HG02623 (cell line): ENCODE measurements at regions not wholly inside any gene's neighbourhood (a gene's known extent, or its start where the extent isn't known, plus 50 kb on each side); places are given as distances from the start of the nearest gene placed in this dataset.

Experiments used
- ATAC-seq: cut with Tn5 transposase; IDR thresholded peaks from one replicate; pipeline ENCODE4 v1.9.1; 2021; ENCODE audit warnings: moderate library complexity; ENCODE audit not compliant: unreplicated experiment

DNA sequence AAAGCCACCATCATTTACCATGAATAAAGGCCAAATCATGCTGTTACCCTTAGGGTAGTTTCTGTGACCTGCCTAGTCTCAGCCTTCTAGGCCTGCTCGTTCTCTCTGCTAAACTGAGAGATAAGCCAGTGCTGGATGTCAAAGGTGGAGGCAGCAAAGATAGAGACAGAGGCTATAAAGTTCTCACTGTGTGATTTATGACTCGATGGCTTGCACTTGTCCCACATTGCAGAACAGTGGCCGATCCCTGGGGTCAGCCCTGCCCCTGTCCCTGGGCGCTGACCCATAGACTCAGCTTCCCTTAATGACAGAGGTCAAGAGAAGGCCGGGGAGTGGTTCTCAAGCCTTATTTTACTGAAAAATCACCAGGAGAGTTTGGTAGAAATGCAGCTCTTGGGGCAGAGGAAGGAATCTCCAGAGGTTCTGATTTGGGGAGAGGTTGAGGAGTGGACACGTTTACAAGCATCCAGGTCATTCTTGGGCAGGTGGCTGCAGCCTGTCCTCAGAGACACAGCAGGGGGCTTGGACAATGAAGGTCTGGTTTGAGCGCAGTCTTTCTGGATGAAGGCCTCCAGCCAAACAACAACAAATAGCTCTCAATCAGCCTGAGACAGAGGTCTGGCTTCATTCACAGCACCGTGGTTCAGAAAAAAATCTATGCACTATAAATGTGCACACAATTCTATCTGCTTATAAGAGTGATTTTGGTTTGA is 143.5 kb downstream of the ACKR3 start:
- no peak for ATAC-seq

DNA sequence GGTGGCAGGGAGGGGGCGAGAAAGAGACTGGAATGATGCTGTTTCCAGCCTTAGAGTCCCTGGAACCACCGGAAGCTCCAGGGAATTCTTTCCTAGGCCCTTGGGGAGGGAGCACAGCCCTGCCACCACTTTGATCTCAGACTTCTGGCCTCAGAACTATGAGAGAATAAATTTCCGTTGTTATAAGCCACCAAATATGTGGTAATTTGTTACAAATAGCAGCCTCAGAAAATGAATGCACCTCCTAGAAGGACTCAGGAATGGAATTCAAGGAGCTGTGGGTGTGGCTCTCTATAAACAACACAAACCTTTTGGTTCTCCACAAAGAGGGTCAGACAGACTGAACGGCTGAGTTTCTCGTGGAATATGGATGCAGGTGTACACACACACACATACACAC is 144.5 kb downstream of the ACKR3 start:
- ATAC-seq, result no peak

- no peak for ATAC-seq
Observed at GRCh38 chr2:236715077-236715476, 145.5 kb downstream of the ACKR3 start.

- ATAC-seq, result no peak
Observed at GRCh38 chr2:236715491-236715961, 145.9 kb downstream of the ACKR3 start.

- ATAC-seq, result no peak
Observed at GRCh38 chr2:236717120-236717519, 147.5 kb downstream of the ACKR3 start.

DNA sequence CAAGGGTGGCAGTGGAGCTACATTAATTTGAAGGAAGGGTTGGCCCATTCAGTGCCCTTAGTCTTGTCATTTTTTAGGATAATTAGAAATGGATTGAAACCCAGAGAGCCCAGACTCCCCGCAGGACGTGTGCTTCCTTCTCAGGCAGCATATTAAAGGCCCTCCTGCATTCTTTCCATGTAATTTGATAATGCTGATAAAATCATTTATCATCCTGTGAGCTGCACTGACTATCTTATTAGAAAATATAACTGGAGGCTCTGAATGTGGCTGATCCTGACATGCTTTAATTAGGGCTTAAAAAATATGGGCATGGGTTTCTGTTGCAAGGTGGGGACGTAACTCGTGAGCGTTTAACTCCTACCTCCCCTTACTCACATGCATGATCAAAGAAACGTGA is 148.1 kb downstream of the ACKR3 start:
- ATAC-seq, result no peak

- no peak for ATAC-seq
Observed at GRCh38 chr2:236718207-236718992, 148.8 kb downstream of the ACKR3 start.

DNA sequence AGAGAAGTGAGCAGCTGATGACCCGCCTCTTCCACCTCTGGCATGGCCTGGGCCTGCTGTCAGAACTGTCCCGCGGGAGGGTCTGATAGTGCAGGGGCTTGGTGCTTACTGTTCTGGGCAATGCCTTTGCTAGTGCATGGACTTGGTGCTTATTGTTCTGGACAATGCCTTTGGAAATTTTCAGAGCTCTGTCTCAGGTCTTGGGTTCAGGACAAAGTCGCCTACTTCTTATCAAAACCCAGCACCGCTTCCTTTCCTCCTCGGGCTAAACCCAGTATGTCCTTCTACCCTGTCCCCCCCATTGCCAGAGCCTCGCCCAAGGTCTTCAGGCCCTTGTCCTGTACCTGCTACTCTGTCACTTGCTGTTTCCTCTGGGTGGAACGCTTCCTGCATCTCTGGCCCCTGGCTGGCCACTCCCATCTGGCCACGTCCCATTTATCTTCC is 149.6 kb downstream of the ACKR3 start:
- no peak for ATAC-seq

DNA sequence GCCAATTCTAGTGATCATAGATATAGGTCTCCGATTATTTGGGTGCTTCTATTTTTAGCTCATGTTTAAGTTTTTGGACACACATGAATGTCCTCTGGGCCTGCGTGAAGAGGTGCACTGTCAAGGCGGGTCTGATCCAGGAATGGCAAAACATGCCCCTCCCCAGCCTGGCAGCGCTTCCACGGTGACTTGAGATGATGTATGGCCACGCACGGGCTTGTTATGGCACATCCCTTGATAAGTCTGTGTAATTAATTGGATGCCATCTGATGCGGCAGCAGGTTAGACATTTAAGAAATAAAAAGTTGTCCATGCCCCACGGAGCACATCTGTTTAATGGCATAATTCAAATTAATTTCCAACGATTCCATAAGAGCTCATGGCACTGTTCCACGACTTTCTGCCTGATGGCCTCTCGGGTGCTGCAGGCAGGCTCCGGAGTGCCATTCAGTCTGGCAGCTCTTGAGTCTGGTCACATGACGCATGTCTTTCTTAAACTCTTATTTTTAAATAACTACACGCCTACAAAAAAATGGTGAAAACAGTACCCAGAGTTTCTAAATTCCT is 151.4 kb downstream of the ACKR3 start:
- ATAC-seq, result no peak

GRCh38 chr2:236724200-236724599 is 154.6 kb downstream of the ACKR3 start:
- ATAC-seq, result no peak

DNA sequence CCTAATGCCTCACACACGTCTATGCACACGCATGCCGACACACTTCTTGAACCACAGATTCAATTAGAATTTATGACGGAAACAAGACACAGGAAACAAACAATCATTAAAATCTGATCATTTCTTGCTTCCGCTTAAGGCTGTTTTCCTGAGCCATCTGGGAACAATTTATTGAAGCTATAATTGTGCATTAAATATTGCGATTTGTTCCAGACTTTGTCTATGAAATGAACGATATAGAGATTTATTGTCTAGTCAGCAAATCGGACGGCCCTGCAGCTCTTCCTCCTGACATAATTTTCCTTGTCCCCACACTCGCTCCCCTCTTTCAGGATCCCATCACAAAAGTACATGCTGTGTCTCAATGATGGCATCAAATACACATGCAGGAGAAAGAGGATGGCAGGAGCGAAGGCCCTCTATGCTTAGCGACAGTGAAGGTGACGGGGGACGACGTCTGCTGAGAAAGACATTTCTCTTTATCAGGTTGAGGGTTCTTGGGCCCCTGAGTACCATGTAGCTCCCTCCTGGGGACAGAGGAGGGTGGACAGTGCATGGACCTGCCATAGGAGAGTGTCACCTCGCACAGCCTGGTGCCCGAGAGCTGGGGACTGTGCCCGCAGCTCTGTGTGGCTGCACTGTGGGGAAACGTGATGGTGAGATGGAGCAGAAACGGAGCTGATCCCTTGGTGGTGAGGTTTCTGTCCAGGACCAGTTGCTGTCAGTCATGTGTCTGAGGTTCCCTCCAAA is 157.3 kb downstream of the ACKR3 start:
- no peak for ATAC-seq

DNA sequence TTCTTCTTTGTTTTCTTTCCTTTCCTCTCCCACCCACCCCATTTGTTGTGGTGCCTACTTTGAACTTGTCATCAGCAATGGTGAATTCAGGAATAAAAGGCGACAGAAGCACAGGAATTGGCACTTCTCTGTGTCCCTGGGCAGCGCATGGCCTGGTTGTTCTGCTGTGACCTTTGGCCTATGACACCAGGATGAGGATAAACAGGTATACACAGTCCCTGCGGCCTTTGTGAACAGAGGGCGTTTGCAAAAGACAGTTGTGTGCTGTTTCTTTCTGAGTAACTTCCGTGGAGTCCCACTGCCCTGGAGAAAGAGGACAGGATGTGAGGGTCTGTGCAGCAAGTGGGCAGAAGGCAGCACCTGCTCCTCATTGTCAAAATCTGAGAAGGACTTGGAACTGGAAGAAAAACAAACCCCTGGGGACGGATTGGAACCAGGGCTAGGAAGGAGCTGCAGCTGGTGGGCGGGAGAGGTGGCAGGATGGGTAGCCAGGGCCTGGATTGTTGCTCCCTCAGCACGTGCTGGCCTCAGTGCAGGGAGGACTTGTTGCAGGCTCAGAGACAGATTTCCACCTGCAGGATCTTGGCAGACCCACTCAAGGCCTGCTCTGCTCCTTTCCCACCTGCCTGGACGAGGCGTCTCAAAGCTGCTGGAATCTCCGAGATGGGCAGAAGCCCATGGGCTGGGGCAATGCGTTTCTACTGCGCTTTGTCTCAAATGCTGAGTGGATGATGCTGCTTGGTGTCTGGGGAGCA is 159.5 kb downstream of the ACKR3 start:
- no peak for ATAC-seq

DNA sequence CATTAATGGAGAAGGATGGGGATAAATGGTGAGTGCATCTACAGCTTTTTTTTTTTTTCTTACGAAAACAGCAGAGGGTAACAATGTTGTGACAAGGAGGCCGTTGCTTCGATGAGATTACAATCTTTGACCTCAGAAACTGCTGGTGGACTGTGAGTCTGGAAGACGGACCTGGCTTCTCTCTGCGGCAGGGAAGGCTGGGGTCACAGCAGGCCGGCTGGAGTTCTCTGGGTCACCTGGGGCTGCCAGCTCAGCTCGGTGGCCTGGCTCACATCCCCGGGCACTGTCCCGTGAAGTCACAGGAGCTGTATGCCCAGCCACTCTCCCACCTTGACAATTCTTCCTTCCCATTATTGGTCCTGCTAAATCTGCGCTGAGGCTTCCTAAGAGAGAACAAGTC is 160.8 kb downstream of the ACKR3 start:
- ATAC-seq, result no peak

DNA sequence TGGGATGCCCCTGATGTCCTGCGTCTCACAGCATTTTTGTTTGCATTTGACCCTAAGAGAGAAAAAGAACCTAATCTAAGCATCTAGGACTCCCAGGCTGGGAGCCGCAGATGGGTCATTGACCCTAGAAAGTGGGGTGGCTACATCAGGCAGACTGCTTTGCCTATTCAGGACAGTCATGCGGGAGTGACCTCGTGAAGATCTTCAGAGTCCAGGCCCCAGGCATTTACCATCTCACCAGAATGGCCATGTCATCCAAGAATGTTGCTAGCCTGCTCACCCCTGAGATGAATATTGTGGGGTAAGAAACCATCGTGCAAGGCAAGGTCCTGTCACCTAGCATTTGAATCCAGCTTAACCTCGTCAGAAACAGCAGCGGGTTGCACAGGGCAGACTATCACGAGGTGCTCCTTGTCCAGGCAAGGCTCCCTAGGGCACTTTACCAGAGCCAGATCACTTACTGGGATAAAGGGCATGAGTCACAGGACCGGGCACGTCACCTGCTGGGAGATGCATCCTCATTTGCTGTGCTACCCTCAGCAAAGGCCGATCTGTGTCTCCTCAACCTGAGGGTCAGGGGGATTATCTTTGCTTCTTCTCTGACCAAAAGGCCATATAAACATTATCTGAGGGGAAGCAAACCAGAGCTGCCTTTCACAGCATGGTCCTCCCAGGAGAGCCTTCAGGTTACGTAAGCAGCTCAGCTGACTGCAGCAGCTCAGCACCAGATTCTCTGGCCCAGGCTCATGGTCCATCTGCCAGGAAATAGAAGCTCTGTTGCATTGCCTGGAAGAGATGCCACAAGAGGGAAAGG is 162.3 kb downstream of the ACKR3 start:
- ATAC-seq, result no peak

GRCh38 chr2:236733156-236733555 is 163.5 kb downstream of the ACKR3 start:
- no peak for ATAC-seq

- no peak for ATAC-seq
Observed at GRCh38 chr2:236735825-236736238, 166.2 kb downstream of the ACKR3 start.

- ATAC-seq, result no peak
Observed at GRCh38 chr2:236738030-236738429, 168.4 kb downstream of the ACKR3 start.

GRCh38 chr2:236738896-236739295 is 169.3 kb downstream of the ACKR3 start:
- ATAC-seq, result no peak

DNA sequence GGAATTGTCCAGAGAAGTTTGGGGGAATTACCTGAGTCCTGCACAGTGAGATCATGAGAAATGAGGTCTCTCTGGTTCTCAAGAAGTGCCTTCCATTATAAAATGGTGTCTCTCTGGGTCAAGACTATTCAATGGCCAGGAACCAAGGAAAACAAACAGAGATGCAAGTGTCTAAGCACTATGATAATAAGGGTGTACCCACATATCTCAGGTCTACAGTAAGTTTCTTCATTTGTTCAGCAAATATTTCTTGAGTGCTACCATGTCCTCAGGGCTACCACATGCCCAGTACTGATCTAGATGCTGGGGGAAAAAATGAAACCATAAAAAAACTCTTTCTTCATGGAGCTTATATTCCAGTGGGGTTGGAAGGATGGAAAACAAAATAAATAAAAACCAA is 170.0 kb downstream of the ACKR3 start:
- no peak for ATAC-seq

DNA sequence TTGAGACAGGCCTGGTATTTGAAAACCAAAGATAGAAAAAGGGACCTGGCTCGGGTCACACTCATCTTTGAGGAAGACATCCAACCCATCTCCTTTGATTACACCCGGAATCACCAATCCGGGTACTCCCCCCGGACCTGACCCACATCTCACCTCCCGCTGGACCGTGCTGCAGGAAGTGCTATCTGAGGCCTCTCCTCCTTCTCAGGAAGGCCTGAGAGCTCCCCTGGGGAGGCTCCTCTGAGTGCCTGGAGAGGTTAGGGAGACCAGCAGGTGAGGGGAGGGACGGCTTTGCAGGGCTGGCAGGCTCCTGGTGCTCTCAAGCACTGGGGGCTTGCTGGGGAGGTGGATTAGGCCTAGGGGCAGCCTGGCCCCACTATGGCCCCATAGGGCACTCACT is 170.9 kb downstream of the ACKR3 start:
- ATAC-seq, result no peak
